GM12892 (cell line): ENCODE measurements at regions not wholly inside any gene's neighbourhood (a gene's known extent, or its start where the extent isn't known, plus 50 kb on each side); places are given as distances from the start of the nearest gene placed in this dataset.

Source experiments
- POLR2A ChIP-seq: IDR thresholded peaks from 2 replicates; pipeline ENCODE4 v1.6.1; 2011; ENCODE audit warnings: low read depth, low read length, control low read depth
- POLR2AphosphoS5 ChIP-seq: IDR thresholded peaks from 2 replicates; pipeline ENCODE4 v1.6.1; 2011; ENCODE audit warnings: low read depth, low read length, control low read depth
- TAF1 ChIP-seq: IDR thresholded peaks from 2 replicates; pipeline ENCODE4 v1.6.1; 2011; ENCODE audit warnings: low read depth, mild to moderate bottlenecking, control low read depth, low read length, borderline replicate concordance

DNA sequence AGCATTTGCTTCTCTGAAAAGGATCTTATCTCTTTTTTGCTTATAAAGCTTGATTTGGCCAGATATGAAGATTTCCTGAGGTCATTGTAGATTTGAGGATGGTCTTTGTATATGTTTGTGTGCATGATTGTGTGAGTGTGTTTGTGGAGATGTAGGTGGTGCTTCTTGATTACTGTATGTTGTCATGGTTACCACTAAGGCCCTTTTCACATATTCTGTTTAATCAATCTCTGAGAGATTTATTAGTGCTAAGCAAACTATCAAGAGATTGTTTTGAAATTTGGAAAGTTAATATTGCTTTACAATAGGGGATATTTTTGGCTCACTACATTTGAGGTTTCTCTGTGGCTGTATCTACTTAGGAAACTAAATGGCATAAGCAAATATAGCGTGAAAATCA, 191.7 kb downstream of the S1PR1 start:
- TF ChIP-seq POLR2AphosphoS5: no peak
- no peak for TF ChIP-seq POLR2A
- no peak for TF ChIP-seq TAF1
